ENCODE measurements at regions not wholly inside any gene's neighbourhood (a gene's known extent, or its start where the extent isn't known, plus 50 kb on each side); places are given as distances from the start of the nearest gene placed in this dataset.

GRCh38 chr7:25885057-25885576 lies 266.9 kb upstream of the NFE2L3 start:
- no peak for DNase-seq (ENCODE audit: low read depth in 2 of 2)

- no peak for DNase-seq (ENCODE audit: low read depth in 2 of 2)
Observed at GRCh38 chr7:25886387-25887240, 265.4 kb upstream of the NFE2L3 start.

GRCh38 chr7:25887266-25887665 lies 264.7 kb upstream of the NFE2L3 start:
- no peak for DNase-seq (ENCODE audit: low read depth in 2 of 2)

GRCh38 chr7:25887795-25888559 lies 264.0 kb upstream of the NFE2L3 start:
- DNase-seq (ENCODE audit: low read depth in 2 of 2): no peak

- no peak for DNase-seq (ENCODE audit: low read depth in 2 of 2)
Observed at GRCh38 chr7:25889765-25890164, 262.2 kb upstream of the NFE2L3 start.

- DNase-seq (ENCODE audit: low read depth in 2 of 2): no peak
Observed at GRCh38 chr7:25891591-25891990, 260.4 kb upstream of the NFE2L3 start.

GRCh38 chr7:25893436-25893835 lies 258.6 kb upstream of the NFE2L3 start:
- no peak for DNase-seq (ENCODE audit: low read depth in 2 of 2)

- no peak for DNase-seq (ENCODE audit: low read depth in 2 of 2)
Observed at GRCh38 chr7:25894002-25894901, 257.7 kb upstream of the NFE2L3 start.

GRCh38 chr7:25894902-25895791 lies 256.9 kb upstream of the NFE2L3 start:
- peak; percentile 54 to 60 for DNase-seq (ENCODE audit: low read depth in 2 of 2)

GRCh38 chr7:25895792-25896171 lies 256.2 kb upstream of the NFE2L3 start:
- DNase-seq (ENCODE audit: low read depth in 2 of 2): no peak

GRCh38 chr7:25897261-25897782 lies 254.7 kb upstream of the NFE2L3 start:
- DNase-seq (ENCODE audit: low read depth in 2 of 2): no peak

GRCh38 chr7:25900245-25900644 lies 251.8 kb upstream of the NFE2L3 start:
- DNase-seq (ENCODE audit: low read depth in 2 of 2): no peak

GRCh38 chr7:25900877-25901276 lies 251.1 kb upstream of the NFE2L3 start:
- DNase-seq (ENCODE audit: low read depth in 2 of 2): no peak

- no peak for DNase-seq (ENCODE audit: low read depth in 2 of 2)
Observed at GRCh38 chr7:25901658-25902057, 250.3 kb upstream of the NFE2L3 start.

GRCh38 chr7:25906003-25906402 lies 246.0 kb upstream of the NFE2L3 start:
- no peak for DNase-seq (ENCODE audit: low read depth in 2 of 2)

GRCh38 chr7:25906760-25907159 lies 245.2 kb upstream of the NFE2L3 start:
- DNase-seq (ENCODE audit: low read depth in 2 of 2): no peak

GRCh38 chr7:25907214-25907613 lies 244.8 kb upstream of the NFE2L3 start:
- DNase-seq (ENCODE audit: low read depth in 2 of 2): no peak

- no peak for DNase-seq (ENCODE audit: low read depth in 2 of 2)
Observed at GRCh38 chr7:25907731-25908130, 244.3 kb upstream of the NFE2L3 start.

GRCh38 chr7:25908154-25908949 lies 243.6 kb upstream of the NFE2L3 start:
- no peak for DNase-seq (ENCODE audit: low read depth in 2 of 2)
